GM10266 (cell line): ENCODE measurements at regions not wholly inside any gene's neighbourhood (a gene's known extent, or its start where the extent isn't known, plus 50 kb on each side); places are given as distances from the start of the nearest gene placed in this dataset.

Experiments
- DNase-seq: peaks from one replicate; pipeline ENCODE4 v3.0.0; 2012; ENCODE audit errors: extremely low spot score
- CTCF ChIP-seq: IDR thresholded peaks from 2 replicates; pipeline ENCODE4 v1.5.1; 2012; ENCODE audit warnings: mild to moderate bottlenecking, low read depth; ENCODE audit not compliant: control insufficient read depth, insufficient read depth; ENCODE audit errors: missing control alignments

GRCh38 chr5:3862906-3863305 is 267.3 kb downstream of the IRX1 start:
- no peak for DNase-seq
- TF ChIP-seq CTCF = no peak

- DNase-seq = no peak
- TF ChIP-seq CTCF = no peak
Measured at GRCh38 chr5:3875144-3875543, 279.5 kb downstream of the IRX1 start.

GRCh38 chr5:3878267-3878666 is 282.6 kb downstream of the IRX1 start:
- no peak for TF ChIP-seq CTCF
- no peak for DNase-seq

- no peak for TF ChIP-seq CTCF
- no peak for DNase-seq
Measured at GRCh38 chr5:3883040-3883439, 287.4 kb downstream of the IRX1 start.

GRCh38 chr5:3886524-3887451 is 291.2 kb downstream of the IRX1 start:
- no peak for TF ChIP-seq CTCF
- no peak for DNase-seq

GRCh38 chr5:3888310-3888709 is 292.7 kb downstream of the IRX1 start:
- no peak for TF ChIP-seq CTCF
- no peak for DNase-seq

GRCh38 chr5:3889412-3890142 is 293.9 kb downstream of the IRX1 start:
- DNase-seq = no peak
- TF ChIP-seq CTCF = no peak
